SK-N-MC (cell line): ENCODE measurements at regions not wholly inside any gene's neighbourhood (a gene's known extent, or its start where the extent isn't known, plus 50 kb on each side); places are given as distances from the start of the nearest gene placed in this dataset.

Source experiments
- EZH2 ChIP-seq: fragments of 200-600 bp; sonication (generic); IDR thresholded peaks from one replicate; pipeline ENCODE4 v1.6.1; 2017; ENCODE audit warnings: antibody characterized with exemption
- FOXP2 ChIP-seq: optimal IDR thresholded peaks from 2 replicates; pipeline ENCODE3; 2011; ENCODE audit warnings: mild to moderate bottlenecking, moderate library complexity; ENCODE audit not compliant: insufficient read depth; ENCODE audit errors: extremely low read length, control extremely low read depth
- POLR2AphosphoS5 ChIP-seq: IDR thresholded peaks from 2 replicates; pipeline ENCODE4 v1.6.1; 2012; ENCODE audit warnings: mild to moderate bottlenecking, low read depth, low read length, borderline replicate concordance

- TF ChIP-seq EZH2 = no peak
- TF ChIP-seq POLR2AphosphoS5 = no peak
- no peak for TF ChIP-seq FOXP2
Measured at GRCh38 chr4:184574861-184575260, 74.4 kb downstream of the CASP3 start.
